Right lobe of liver (tissue), 4 donors: ENCODE measurements at regions not wholly inside any gene's neighbourhood (a gene's known extent, or its start where the extent isn't known, plus 50 kb on each side); places are given as distances from the start of the nearest gene placed in this dataset.

Experiments used
- CTCF ChIP-seq, 4 donors: fragments of 200-600 bp in 3 of 4; fragments of 450-650 bp in 1 of 4; IDR thresholded peaks; one replicate each; pipeline versions ENCODE4 v1.5.1 to v1.8.0; 2016 to 2022; ENCODE audit warnings: antibody characterized with exemption in 4 of 4, mild to moderate bottlenecking in 2 of 4
- POLR2A ChIP-seq: fragments of 450-650 bp; IDR thresholded peaks from one replicate; pipeline ENCODE4 v1.6.1; 2017; ENCODE audit warnings: antibody characterized with exemption, mild to moderate bottlenecking
- donor health status: DM: no; HTN: no; CAD: no.
- donor health status: DM: no; HTN: no; CAD: no.
- donor health status: DM: no; HTN: yes; CAD: no.

- TF ChIP-seq POLR2A (no peak), CTCF (IDR thresholded peaks at IDR 0.05) (no peak)
Observed at GRCh38 chr17:33416131-33416530, 123.0 kb upstream of the ASIC2 start.
